H1 (cell line): ENCODE measurements at regions not wholly inside any gene's neighbourhood (a gene's known extent, or its start where the extent isn't known, plus 50 kb on each side); places are given as distances from the start of the nearest gene placed in this dataset.

Source experiments
- CTCF ChIA-PET: fragments of 300-600 bp; sonication (Branson Sonifier 250); formaldehyde crosslinking; loops from one replicate; lab custom pipeline; 2021; ENCODE audit not compliant: partially characterized antibody; lab: Charles Lee
- POLR2A ChIA-PET: fragments of 300-600 bp; sonication (Branson Sonifier 250); formaldehyde crosslinking; loops from one replicate; lab custom pipeline; 2021; ENCODE audit warnings: inconsistent platforms; ENCODE audit not compliant: partially characterized antibody; lab: Charles Lee
- DNase-seq, 2 experiments: peaks; one replicate each; pipeline versions ENCODE4 v3.0.0 to v3.0.0-alpha.2; 2010 to 2022; ENCODE audit warnings: low spot score in 2 of 2, low read depth in 1 of 2, mixed read lengths in 1 of 2
- FAIRE-seq: peaks from 2 replicates; lab custom pipeline; 2011; peaks lifted over from hg19 to GRCh38; lab: Jason Lieb, UNC
- H2AFZ ChIP-seq: 2 replicates; pipeline ENCODE4 v1.8.1; 2012; ENCODE audit warnings: low read length, inconsistent platforms
- H2AK5ac ChIP-seq: 2 replicates; pipeline ENCODE4 v1.6.1; 2013; ENCODE audit warnings: low read depth, low read length
- H2BK120ac ChIP-seq: replicated peaks from 2 replicates; pipeline ENCODE3; 2013; ENCODE audit warnings: low read depth, low read length, inconsistent platforms
- H2BK12ac ChIP-seq: 2 replicates; pipeline ENCODE4 v1.6.1; 2013; ENCODE audit warnings: low read depth, low read length
- H2BK15ac ChIP-seq: 2 replicates; pipeline ENCODE4 v1.6.1; 2013; ENCODE audit warnings: low read length
- H2BK20ac ChIP-seq: 2 replicates; pipeline ENCODE4 v1.6.1; 2013; ENCODE audit warnings: low read length
- H2BK5ac ChIP-seq: 2 replicates; pipeline ENCODE4 v1.6.1; 2013; ENCODE audit warnings: low read depth, low read length
- H3K14ac ChIP-seq: 2 replicates; pipeline ENCODE4 v1.6.1; 2013; ENCODE audit warnings: inconsistent platforms; ENCODE audit not compliant: insufficient read length
- H3K18ac ChIP-seq: 2 replicates; pipeline ENCODE4 v1.6.1; 2013; ENCODE audit warnings: low read length; ENCODE audit errors: extremely low read depth
- H3K23ac ChIP-seq: 2 replicates; pipeline ENCODE4 v1.6.1; 2013; ENCODE audit warnings: inconsistent platforms; ENCODE audit not compliant: insufficient read length
- H3K23me2 ChIP-seq: 2 replicates; pipeline ENCODE4 v1.6.1; 2013; ENCODE audit warnings: low read depth, low read length
- H3K27ac ChIP-seq: 2 replicates; pipeline ENCODE4 v1.6.1; 2011; ENCODE audit warnings: low read depth, low read length, inconsistent platforms
- H3K27me3 ChIP-seq, 4 experiments: replicated peaks in 1 of 4; 1 replicate in 1 of 4; 2 replicates in 3 of 4; pipeline versions ENCODE4 v1.6.1 to v1.8.1; 2011 to 2013; ENCODE audit warnings: low read length in 3 of 4, mild to moderate bottlenecking in 3 of 4, inconsistent platforms in 2 of 4, mixed read lengths in 2 of 4, moderate library complexity in 1 of 4; ENCODE audit not compliant: control insufficient read depth in 3 of 4, insufficient read depth in 3 of 4; ENCODE audit errors: extremely low read depth in 1 of 4
- H3K36me3 ChIP-seq, 4 experiments: 2 replicates each; pipeline versions ENCODE4 v1.6.1 to v1.8.1; 2011 to 2013; ENCODE audit warnings: mild to moderate bottlenecking in 4 of 4, low read length in 3 of 4, moderate library complexity in 2 of 4, control low read depth in 1 of 4, inconsistent platforms in 1 of 4; ENCODE audit not compliant: insufficient read depth in 4 of 4, control insufficient read depth in 2 of 4
- H3K4ac ChIP-seq: replicated peaks from 2 replicates; pipeline ENCODE3; 2013; ENCODE audit warnings: low read length, low read depth, mixed read lengths, inconsistent platforms; ENCODE audit not compliant: insufficient read length
- H3K4me1 ChIP-seq, 4 experiments: replicated peaks in 1 of 4; 1 replicate in 1 of 4; 2 replicates in 3 of 4; pipeline versions ENCODE4 v1.6.1 to v1.8.1; 2011 to 2013; ENCODE audit warnings: low read length in 3 of 4, inconsistent platforms in 2 of 4, mixed read lengths in 1 of 4; ENCODE audit not compliant: insufficient read depth in 4 of 4, control insufficient read depth in 3 of 4
- H3K4me2 ChIP-seq, 2 experiments: 2 replicates each; pipeline versions ENCODE4 v1.6.1 to v1.8.1; 2011 to 2013; ENCODE audit warnings: low read depth in 2 of 2, low read length in 2 of 2, control low read depth in 1 of 2, inconsistent platforms in 1 of 2, mild to moderate bottlenecking in 1 of 2; ENCODE audit not compliant: insufficient read depth in 1 of 2
- H3K4me3 ChIP-seq, 4 experiments: fragments of 200-600, 300-600 bp in 1 of 4; sonication (generic), shearing (Covaris generic), sonication (Bioruptor Twin) in 1 of 4; 2 replicates each; pipeline versions ENCODE4 v1.5.1 to v1.8.1; 2011 to 2016; ENCODE audit warnings: low read length in 4 of 4, low read depth in 3 of 4, control low read depth in 2 of 4, inconsistent platforms in 2 of 4, mild to moderate bottlenecking in 2 of 4, mixed read lengths in 1 of 4, moderate library complexity in 1 of 4; ENCODE audit not compliant: insufficient read depth in 2 of 4; ENCODE audit errors: extremely low read depth in 1 of 4
- H3K56ac ChIP-seq: replicated peaks from 2 replicates; pipeline ENCODE3; 2013; ENCODE audit warnings: low read depth, mild to moderate bottlenecking, mixed read lengths, low read length, inconsistent platforms; ENCODE audit not compliant: insufficient read length
- H3K79me1 ChIP-seq: 2 replicates; pipeline ENCODE4 v1.6.1; 2013; ENCODE audit warnings: low read depth, low read length, control low read depth
- H3K79me2 ChIP-seq, 2 experiments: 2 replicates each; pipeline versions ENCODE4 v1.6.1 to v1.8.1; 2012 to 2013; ENCODE audit warnings: low read length in 2 of 2, mild to moderate bottlenecking in 2 of 2, inconsistent platforms in 1 of 2; ENCODE audit not compliant: insufficient read depth in 2 of 2, control insufficient read depth in 1 of 2
- H3K9ac ChIP-seq, 4 experiments: replicated peaks in 1 of 4; 1 replicate in 1 of 4; 2 replicates in 3 of 4; pipeline versions ENCODE4 v1.6.1 to v1.8.1; 2011 to 2013; ENCODE audit warnings: low read depth in 3 of 4, low read length in 3 of 4, control low read depth in 2 of 4, mild to moderate bottlenecking in 2 of 4, moderate library complexity in 2 of 4, inconsistent platforms in 1 of 4; ENCODE audit errors: extremely low read depth in 1 of 4
- H3K9me3 ChIP-seq, 2 experiments: 2 replicates each; pipeline versions ENCODE4 v1.6.1 to v1.8.1; 2012 to 2013; ENCODE audit warnings: mild to moderate bottlenecking in 2 of 2, moderate library complexity in 2 of 2, control low read depth in 1 of 2, inconsistent platforms in 1 of 2, low read depth in 1 of 2, low read length in 1 of 2, mixed read lengths in 1 of 2; ENCODE audit not compliant: insufficient read depth in 2 of 2
- H4K20me1 ChIP-seq, 2 experiments: replicated peaks in 1 of 2; 2 replicates each; pipeline versions ENCODE3 to v1.8.1; 2011 to 2013; ENCODE audit warnings: inconsistent platforms in 2 of 2, low read length in 2 of 2, mild to moderate bottlenecking in 1 of 2; ENCODE audit not compliant: insufficient read depth in 2 of 2, control insufficient read depth in 1 of 2
- H4K5ac ChIP-seq: 2 replicates; pipeline ENCODE4 v1.6.1; 2013; ENCODE audit warnings: low read length, low read depth, mixed read lengths, inconsistent platforms; ENCODE audit not compliant: insufficient read length
- H4K8ac ChIP-seq: 2 replicates; pipeline ENCODE4 v1.8.0; 2013; ENCODE audit warnings: mild to moderate bottlenecking, moderate library complexity, low read length, inconsistent platforms; ENCODE audit not compliant: insufficient read depth; ENCODE audit errors: extremely low read depth
- H4K91ac ChIP-seq: replicated peaks from 2 replicates; pipeline ENCODE3; 2013; ENCODE audit warnings: low read length, mixed read lengths, inconsistent platforms; ENCODE audit not compliant: insufficient read length
- CBX5 ChIP-seq: fragments of 300-800, 300-1000 bp; sonication (generic); IDR thresholded peaks from 2 replicates; pipeline ENCODE4 v1.7.1; 2016; ENCODE audit warnings: antibody characterized with exemption, low read length, low read depth
- KDM4A ChIP-seq: IDR thresholded peaks from one replicate; pipeline ENCODE4 v1.7.1; 2012; ENCODE audit warnings: low read depth, mild to moderate bottlenecking, moderate library complexity, low read length, inconsistent platforms; ENCODE audit not compliant: severe bottlenecking
- PHF8 ChIP-seq: fragments of 200-600 bp; sonication (generic); conservative IDR thresholded peaks from 2 replicates; pipeline ENCODE4 v1.7.1; 2012; ENCODE audit warnings: low read depth, mild to moderate bottlenecking, inconsistent platforms, low read length, moderate library complexity

- Histone ChIP-seq H3K4me3 (no peak overlapping the region), H4K5ac (no peak overlapping the region), H3K23me2 (peaks cover 2% of the 10 kb centered on the region; the same call in 1 of the 2 replicates), H3K27ac (no peak overlapping the region), H4K91ac (no peak overlapping the region), H3K4me2 (no peak overlapping the region), H3K18ac (no peak overlapping the region), H3K27me3 (no peaks in the 10 kb centered on the region), H3K14ac (no peak overlapping the region), H2BK20ac (no peak overlapping the region), H3K4me1 (no peaks in the 10 kb centered on the region), H3K23ac (no peak overlapping the region), H4K20me1 (no peaks in the 10 kb centered on the region), H2BK120ac (no peak overlapping the region), H2BK12ac (no peak overlapping the region), H2BK15ac (no peak overlapping the region), H3K36me3 (no peaks in the 10 kb centered on the region), H2AFZ (no peak overlapping the region), H4K8ac (no peak overlapping the region), H3K79me1 (no peaks in the 10 kb centered on the region), H2BK5ac (no peak overlapping the region), H3K9ac (no peak overlapping the region), H3K9me3 (peaks cover 3 to 4% of the 10 kb centered on the region in 2 experiments; a peak in 1 of 4 replicates), H2AK5ac (no peak overlapping the region), H3K79me2 (no peaks in the 10 kb centered on the region), H3K56ac (no peak overlapping the region), H3K4ac (no peak overlapping the region)
- FAIRE-seq (no peak), DNase-seq (no peak)
- ChIA-PET POLR2A (no interaction called here), CTCF (interaction anchor here (1.3 kb wide), 1 partner anchor 75 kb away, joined by 3 read pairs; no protein-coding TSS in a partner anchor)
- TF ChIP-seq KDM4A (no peak), CBX5 (no peak), PHF8 (no peak)
Observed at GRCh38 chr4:177127658-177128057, 182.0 kb upstream of the NEIL3 start.
